B cell (primary cell): ENCODE measurements at regions not wholly inside any gene's neighbourhood (a gene's known extent, or its start where the extent isn't known, plus 50 kb on each side); places are given as distances from the start of the nearest gene placed in this dataset.

Experiments used
- ATAC-seq: fragments of 200-7000 bp; cut with Tn5 transposase; one replicate; pipeline ENCODE4 v1.10.0; 2021; ENCODE audit warnings: low read depth, mild to moderate bottlenecking, moderate number of reproducible peaks, moderate library complexity
- CTCF ChIA-PET: fragments of 350-600 bp; sonication (Branson Sonifier 250); formaldehyde crosslinking; loops from one replicate; lab custom pipeline; 2021; ENCODE audit warnings: antibody characterized with exemption, inconsistent platforms; lab: Charles Lee
- POLR2A ChIA-PET: fragments of 350-600 bp; sonication (Branson Sonifier 250); formaldehyde crosslinking; loops from one replicate; lab custom pipeline; 2021; ENCODE audit warnings: antibody characterized with exemption; lab: Charles Lee
- DNase-seq: peaks from one replicate; pipeline ENCODE4 v3.0.0; 2013
- H2AFZ ChIP-seq: 2 replicates; pipeline ENCODE4 v1.6.1; 2012; ENCODE audit warnings: mild to moderate bottlenecking, low read depth, low read length; ENCODE audit not compliant: insufficient read depth, poor library complexity, severe bottlenecking
- H3K27ac ChIP-seq, 2 donors: 1 replicate in 1 of 2; 2 replicates in 1 of 2; pipeline ENCODE4 v1.5.1; 2012 to 2013; ENCODE audit warnings: low read length in 2 of 2, mild to moderate bottlenecking in 2 of 2, moderate library complexity in 1 of 2
- H3K27me3 ChIP-seq, 4 experiments: fragments of 200-600 bp in 1 of 4; sonication (generic) in 1 of 4; replicated peaks in 1 of 4; 1 replicate in 2 of 4; 2 replicates in 2 of 4; pipeline versions ENCODE4 v1.6.1 to v1.7.0; 2013 to 2016; ENCODE audit warnings: low read length in 3 of 4, mild to moderate bottlenecking in 2 of 4, mixed read lengths in 1 of 4, moderate library complexity in 1 of 4; ENCODE audit not compliant: insufficient read depth in 4 of 4, control insufficient read depth in 3 of 4; ENCODE audit errors: control extremely low read depth in 1 of 4
- H3K36me3 ChIP-seq, 2 experiments: replicated peaks in 1 of 2; 1 replicate in 1 of 2; 2 replicates in 1 of 2; pipeline versions ENCODE4 v1.6.1 to v1.7.1; 2013; ENCODE audit warnings: low read length in 1 of 2; ENCODE audit not compliant: insufficient read depth in 2 of 2, control insufficient read depth in 1 of 2; ENCODE audit errors: control extremely low read depth in 1 of 2, extremely low read depth in 1 of 2
- H3K4me1 ChIP-seq, 2 donors: fragments of 200-600 bp in 1 of 2; sonication (generic) in 1 of 2; 1 replicate in 1 of 2; 2 replicates in 1 of 2; pipeline versions ENCODE4 v1.5.1 to v1.6.1; 2013 to 2017; ENCODE audit warnings: low read length in 2 of 2; ENCODE audit not compliant: control insufficient read depth in 2 of 2, insufficient read depth in 2 of 2
- H3K4me2 ChIP-seq: replicated peaks from 2 replicates; pipeline ENCODE3; 2012; ENCODE audit warnings: mild to moderate bottlenecking, low read depth, low read length; ENCODE audit not compliant: poor library complexity, severe bottlenecking
- H3K4me3 ChIP-seq, 5 experiments: fragments of 200-600 bp in 1 of 5; sonication (generic) in 1 of 5; 1 replicate in 3 of 5; 2 replicates in 2 of 5; pipeline versions ENCODE4 v1.5.1 to v1.7.0; 2011 to 2016; ENCODE audit warnings: low read length in 4 of 5, mild to moderate bottlenecking in 4 of 5, low read depth in 2 of 5, control low read depth in 1 of 5, moderate library complexity in 1 of 5; ENCODE audit not compliant: insufficient read depth in 1 of 5; ENCODE audit errors: control extremely low read depth in 1 of 5, extremely low read depth in 1 of 5
- H3K79me2 ChIP-seq: fragments of 200-600 bp; sonication (generic); one replicate; pipeline ENCODE4 v1.6.0; 2016; ENCODE audit warnings: low read length; ENCODE audit not compliant: control insufficient read depth, insufficient read depth
- H3K9ac ChIP-seq: fragments of 200-600 bp; sonication (generic); 2 replicates; pipeline ENCODE4 v1.6.1; 2017; ENCODE audit warnings: mild to moderate bottlenecking, low read length, moderate library complexity
- H3K9me3 ChIP-seq, 3 donors: one replicate each; pipeline versions ENCODE4 v1.6.1 to v1.7.1; 2013; ENCODE audit warnings: low read length in 2 of 3; ENCODE audit not compliant: control insufficient read depth in 2 of 3, insufficient read depth in 1 of 3; ENCODE audit errors: control extremely low read depth in 1 of 3
- H4K20me1 ChIP-seq: 2 replicates; pipeline ENCODE4 v1.6.0; 2012; ENCODE audit warnings: mild to moderate bottlenecking, low read length; ENCODE audit not compliant: insufficient read depth, control insufficient read depth, poor library complexity, severe bottlenecking
- H3K27ac Mint-ChIP-seq: one replicate; pipeline ENCODE4 v1.8.0; 2021; ENCODE audit warnings: mixed read lengths
- H3K27me3 Mint-ChIP-seq: one replicate; pipeline ENCODE4 v1.8.0; 2021; ENCODE audit warnings: mixed read lengths
- H3K4me1 Mint-ChIP-seq: one replicate; pipeline ENCODE4 v1.8.0; 2021; ENCODE audit warnings: mixed read lengths
- H3K4me3 Mint-ChIP-seq: one replicate; pipeline ENCODE4 v1.8.0; 2021; ENCODE audit warnings: mixed read lengths
- H3K9me3 Mint-ChIP-seq: one replicate; pipeline ENCODE4 v1.8.0; 2022; ENCODE audit warnings: mixed read lengths; ENCODE audit not compliant: insufficient read depth
- EZH2 ChIP-seq: IDR thresholded peaks from 2 replicates; pipeline ENCODE4 v1.6.1; 2012; ENCODE audit warnings: borderline replicate concordance, low read depth, mild to moderate bottlenecking, moderate library complexity, low read length; ENCODE audit not compliant: insufficient read depth, poor library complexity, severe bottlenecking
- WGBS: methylation state at CpG from one replicate; pipeline ENCODE4 v1.1.5; 2013; ENCODE audit warnings: missing lambda C conversion rate; ENCODE audit not compliant: insufficient coverage; 5-methylcytosine and 5-hydroxymethylcytosine counted together
- intact Hi-C: fragments of 100-400 bp; cut with micrococcal nuclease; formaldehyde crosslinking; loops from one replicate; pipeline ENCODE4 v1.10.0; 2022
- TF ChIP-seq, protein P1 (sequence below): fragments of 200-600 bp; IDR thresholded peaks from one replicate; pipeline ENCODE4 v1.8.0; 2022; ENCODE audit warnings: antibody characterized with exemption, mild to moderate bottlenecking

DNA sequence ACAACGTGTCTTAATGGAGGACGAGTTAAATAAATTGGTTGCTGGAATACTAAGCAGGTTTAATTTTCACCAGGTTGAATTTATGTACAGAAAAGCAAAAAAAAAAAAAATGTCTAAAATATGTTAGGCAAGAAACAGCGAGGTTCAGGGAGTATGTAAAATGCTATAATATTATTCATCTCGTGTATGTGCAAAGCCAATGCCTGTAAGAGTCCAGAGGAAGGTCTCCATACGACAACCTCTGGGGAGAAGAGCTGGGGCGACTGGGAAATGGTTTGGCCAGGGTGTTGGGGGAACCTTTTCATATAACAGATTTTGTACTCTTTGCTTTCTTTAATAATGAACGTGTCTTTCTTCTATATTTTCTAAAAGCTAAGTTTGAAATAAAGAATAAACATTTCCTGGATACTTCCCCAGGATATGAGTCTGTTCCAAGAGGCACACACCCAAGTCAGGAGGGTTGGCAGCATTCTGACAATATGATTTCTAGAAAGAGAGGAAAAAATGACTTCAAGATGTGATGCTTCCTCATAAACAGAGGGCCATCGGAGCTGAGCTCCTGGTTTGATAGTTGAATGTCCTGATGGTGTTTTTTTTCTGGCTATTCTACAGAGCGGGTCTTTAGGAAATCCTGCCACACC, 208.6 kb upstream of the MGMT start:
- no peaks in the 10 kb centered on the region for H3K27me3 ChIP-seq
- DNase-seq (no peak), ATAC-seq (no peak)
- Mint-ChIP-seq H3K9me3 (no peaks in the 10 kb centered on the region), H3K4me3 (no peak overlapping the region), H3K27ac (no peak overlapping the region), H3K27me3 (no peaks in the 10 kb centered on the region), H3K4me1 (no peaks in the 10 kb centered on the region)
- H3K9ac ChIP-seq, result no peak overlapping the region
- no peaks in the 10 kb centered on the region for H3K79me2 ChIP-seq
- intact Hi-C loops, result no loop called here
- H3K4me2 ChIP-seq, result no peak overlapping the region
- ChIA-PET CTCF (no interaction called here), POLR2A (no interaction called here)
- H3K4me1 ChIP-seq, result no peaks in the 10 kb centered on the region
- no peaks in the 10 kb centered on the region for H4K20me1 ChIP-seq
- WGBS, result 90% methylated on average over 2 of the region's 9 CpGs
- no peaks in the 10 kb centered on the region for H3K9me3 ChIP-seq
- TF ChIP-seq, protein P1, sequence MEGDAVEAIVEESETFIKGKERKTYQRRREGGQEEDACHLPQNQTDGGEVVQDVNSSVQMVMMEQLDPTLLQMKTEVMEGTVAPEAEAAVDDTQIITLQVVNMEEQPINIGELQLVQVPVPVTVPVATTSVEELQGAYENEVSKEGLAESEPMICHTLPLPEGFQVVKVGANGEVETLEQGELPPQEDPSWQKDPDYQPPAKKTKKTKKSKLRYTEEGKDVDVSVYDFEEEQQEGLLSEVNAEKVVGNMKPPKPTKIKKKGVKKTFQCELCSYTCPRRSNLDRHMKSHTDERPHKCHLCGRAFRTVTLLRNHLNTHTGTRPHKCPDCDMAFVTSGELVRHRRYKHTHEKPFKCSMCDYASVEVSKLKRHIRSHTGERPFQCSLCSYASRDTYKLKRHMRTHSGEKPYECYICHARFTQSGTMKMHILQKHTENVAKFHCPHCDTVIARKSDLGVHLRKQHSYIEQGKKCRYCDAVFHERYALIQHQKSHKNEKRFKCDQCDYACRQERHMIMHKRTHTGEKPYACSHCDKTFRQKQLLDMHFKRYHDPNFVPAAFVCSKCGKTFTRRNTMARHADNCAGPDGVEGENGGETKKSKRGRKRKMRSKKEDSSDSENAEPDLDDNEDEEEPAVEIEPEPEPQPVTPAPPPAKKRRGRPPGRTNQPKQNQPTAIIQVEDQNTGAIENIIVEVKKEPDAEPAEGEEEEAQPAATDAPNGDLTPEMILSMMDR, result no peak
- no peak for TF ChIP-seq EZH2
- no peak overlapping the region for H3K4me3 ChIP-seq
- H3K27ac ChIP-seq, result no peak overlapping the region
- H2AFZ ChIP-seq, result no peak overlapping the region
- H3K36me3 ChIP-seq, result no peaks in the 10 kb centered on the region

DNA sequence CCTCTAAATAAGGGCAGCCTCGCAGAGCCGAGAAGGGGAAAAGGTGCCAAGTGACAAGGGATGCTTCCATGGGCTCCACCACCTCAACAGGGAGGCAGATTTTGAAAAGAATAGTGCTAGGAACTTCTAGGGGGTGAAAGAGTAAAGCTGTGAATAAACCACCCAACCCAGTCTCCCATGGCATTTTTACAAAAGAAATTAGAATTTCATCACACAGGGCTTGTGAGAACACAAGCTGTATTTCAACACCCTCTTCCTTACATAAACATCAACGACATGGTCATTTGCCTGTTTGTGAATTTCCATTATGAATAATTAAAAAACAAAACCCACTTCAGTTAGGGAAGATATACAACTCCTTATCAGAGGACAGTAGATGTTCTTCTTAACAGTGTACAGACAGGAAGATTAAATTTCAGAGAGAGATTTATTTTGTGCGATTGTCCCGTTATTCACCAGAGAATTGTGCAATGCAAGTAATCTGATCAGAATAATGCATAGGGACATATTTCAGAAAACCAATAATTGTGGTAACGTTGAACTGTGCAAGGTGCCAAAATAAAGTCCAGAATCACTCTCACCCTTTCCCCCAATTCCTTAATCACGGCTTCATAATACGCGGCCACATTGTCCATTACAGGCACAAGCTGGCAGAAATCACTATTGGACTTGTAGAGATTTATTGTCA, 207.8 kb upstream of the MGMT start:
- ATAC-seq, result no peak
- Mint-ChIP-seq H3K4me1 (no peaks in the 10 kb centered on the region), H3K9me3 (no peaks in the 10 kb centered on the region), H3K27ac (no peak overlapping the region), H3K27me3 (no peaks in the 10 kb centered on the region), H3K4me3 (no peak overlapping the region)
- Histone ChIP-seq H3K9me3 (no peaks in the 10 kb centered on the region), H4K20me1 (no peaks in the 10 kb centered on the region), H3K4me2 (no peak overlapping the region), H3K79me2 (no peaks in the 10 kb centered on the region), H3K4me3 (no peak overlapping the region), H3K27ac (no peak overlapping the region), H3K4me1 (no peaks in the 10 kb centered on the region), H2AFZ (no peak overlapping the region), H3K36me3 (no peaks in the 10 kb centered on the region), H3K27me3 (no peaks in the 10 kb centered on the region), H3K9ac (no peak overlapping the region)
- TF ChIP-seq, protein P1, result no peak
- TF ChIP-seq EZH2, result no peak
- intact Hi-C loops, result no loop called here
- no peak for DNase-seq
- 100% methylated on average over 3 of the region's 9 CpGs for WGBS
- ChIA-PET CTCF (no interaction called here), POLR2A (no interaction called here)
